Occipital lobe (tissue), 1 donor: ENCODE measurements at regions not wholly inside any gene's neighbourhood (a gene's known extent, or its start where the extent isn't known, plus 50 kb on each side); places are given as distances from the start of the nearest gene placed in this dataset.

Source experiments
- DNase-seq: peaks from one replicate; lab custom pipeline; 2025; lab: John Stamatoyannopoulos, UW

GRCh38 chr16:5459863-5460262, 362.3 kb upstream of the EEF2KMT start:
- no peak for DNase-seq

- DNase-seq, result no peak
These were observed 357.5 kb upstream of the EEF2KMT start for GRCh38 chr16:5455110-5455509.

- no peak for DNase-seq
These were observed 356.8 kb upstream of the EEF2KMT start for GRCh38 chr16:5454349-5454748.

GRCh38 chr16:5451641-5452040, 354.0 kb upstream of the EEF2KMT start:
- DNase-seq, result no peak

- no peak for DNase-seq
These were observed 353.0 kb upstream of the EEF2KMT start for GRCh38 chr16:5450409-5451104.

GRCh38 chr16:5449901-5450300, 352.3 kb upstream of the EEF2KMT start:
- DNase-seq, result no peak

- no peak for DNase-seq
These were observed 351.2 kb upstream of the EEF2KMT start for GRCh38 chr16:5448798-5449197.

- DNase-seq, result no peak
These were observed 350.1 kb upstream of the EEF2KMT start for GRCh38 chr16:5447734-5448133.

GRCh38 chr16:5446623-5447240, 349.1 kb upstream of the EEF2KMT start:
- DNase-seq, result no peak

GRCh38 chr16:5444189-5444588, 346.6 kb upstream of the EEF2KMT start:
- no peak for DNase-seq

- DNase-seq, result no peak
These were observed 345.4 kb upstream of the EEF2KMT start for GRCh38 chr16:5442986-5443385.

- DNase-seq, result no peak
These were observed 344.5 kb upstream of the EEF2KMT start for GRCh38 chr16:5442054-5442453.

- no peak for DNase-seq
These were observed 341.0 kb upstream of the EEF2KMT start for GRCh38 chr16:5438591-5438990.

- no peak for DNase-seq
These were observed 336.0 kb upstream of the EEF2KMT start for GRCh38 chr16:5433587-5433986.

GRCh38 chr16:5432166-5432565, 334.6 kb upstream of the EEF2KMT start:
- no peak for DNase-seq

GRCh38 chr16:5430598-5430997, 333.0 kb upstream of the EEF2KMT start:
- no peak for DNase-seq

GRCh38 chr16:5428932-5429331, 331.3 kb upstream of the EEF2KMT start:
- DNase-seq, result no peak

GRCh38 chr16:5427571-5427970, 330.0 kb upstream of the EEF2KMT start:
- DNase-seq, result no peak

- DNase-seq, result no peak
These were observed 325.3 kb upstream of the EEF2KMT start for GRCh38 chr16:5422643-5423496.

GRCh38 chr16:5422047-5422446, 324.5 kb upstream of the EEF2KMT start:
- no peak for DNase-seq

- DNase-seq, result no peak
These were observed 318.4 kb upstream of the EEF2KMT start for GRCh38 chr16:5416013-5416412.

- no peak for DNase-seq
These were observed 317.5 kb upstream of the EEF2KMT start for GRCh38 chr16:5415123-5415522.

GRCh38 chr16:5412731-5413130, 315.1 kb upstream of the EEF2KMT start:
- DNase-seq, result no peak
